ENCODE measurements at regions not wholly inside any gene's neighbourhood (a gene's known extent, or its start where the extent isn't known, plus 50 kb on each side); places are given as distances from the start of the nearest gene placed in this dataset.

GRCh38 chr16:17847234-17847795 lies 376.6 kb upstream of the XYLT1 start:
- no peak for DNase-seq

- DNase-seq: no peak
Observed at GRCh38 chr16:17846030-17846429, 375.3 kb upstream of the XYLT1 start.

GRCh38 chr16:17845031-17845430 lies 374.3 kb upstream of the XYLT1 start:
- DNase-seq: no peak

GRCh38 chr16:17843905-17844304 lies 373.1 kb upstream of the XYLT1 start:
- no peak for DNase-seq

- DNase-seq: no peak
Observed at GRCh38 chr16:17839907-17840306, 369.1 kb upstream of the XYLT1 start.

- no peak for DNase-seq
Observed at GRCh38 chr16:17839272-17839671, 368.5 kb upstream of the XYLT1 start.

GRCh38 chr16:17836868-17837602 lies 366.3 kb upstream of the XYLT1 start:
- no peak for DNase-seq

GRCh38 chr16:17835118-17835876 lies 364.5 kb upstream of the XYLT1 start:
- DNase-seq: no peak

- DNase-seq: no peak
Observed at GRCh38 chr16:17832738-17833137, 362.0 kb upstream of the XYLT1 start.

- no peak for DNase-seq
Observed at GRCh38 chr16:17831330-17831729, 360.6 kb upstream of the XYLT1 start.

- DNase-seq: no peak
Observed at GRCh38 chr16:17830651-17831050, 359.9 kb upstream of the XYLT1 start.

- DNase-seq: no peak
Observed at GRCh38 chr16:17829811-17830210, 359.1 kb upstream of the XYLT1 start.

GRCh38 chr16:17828012-17828411 lies 357.3 kb upstream of the XYLT1 start:
- DNase-seq: no peak

GRCh38 chr16:17827313-17827712 lies 356.6 kb upstream of the XYLT1 start:
- no peak for DNase-seq

GRCh38 chr16:17817943-17818342 lies 347.2 kb upstream of the XYLT1 start:
- no peak for DNase-seq

GRCh38 chr16:17817260-17817659 lies 346.5 kb upstream of the XYLT1 start:
- no peak for DNase-seq

GRCh38 chr16:17812771-17813170 lies 342.0 kb upstream of the XYLT1 start:
- DNase-seq: no peak

- no peak for DNase-seq
Observed at GRCh38 chr16:17804857-17805256, 334.1 kb upstream of the XYLT1 start.

GRCh38 chr16:17803625-17804410 lies 333.1 kb upstream of the XYLT1 start:
- DNase-seq: no peak

GRCh38 chr16:17802571-17802970 lies 331.8 kb upstream of the XYLT1 start:
- DNase-seq: no peak

- no peak for DNase-seq
Observed at GRCh38 chr16:17801068-17801467, 330.3 kb upstream of the XYLT1 start.

GRCh38 chr16:17798716-17799115 lies 328.0 kb upstream of the XYLT1 start:
- DNase-seq: no peak

GRCh38 chr16:17793354-17793753 lies 322.6 kb upstream of the XYLT1 start:
- DNase-seq: no peak

Measured in activated CD4-positive, CD25-positive, alpha-beta regulatory T cell (primary cell).